Right lobe of liver (tissue), 6 donors: ENCODE measurements at regions not wholly inside any gene's neighbourhood (a gene's known extent, or its start where the extent isn't known, plus 50 kb on each side); places are given as distances from the start of the nearest gene placed in this dataset.

ENCODE experiments used
- ATAC-seq, 4 donors: fragments of 200-7000 bp; cut with Tn5 transposase; one replicate each; pipeline ENCODE4 v1.9.1; 2020; ENCODE audit warnings: mild to moderate bottlenecking in 4 of 4, moderate library complexity in 4 of 4
- DNase-seq, 3 donors: peaks; one replicate each; pipeline ENCODE4 v3.0.0-alpha.2; 2020
- H3K27ac ChIP-seq, 3 donors: fragments of 200-600 bp; one replicate each; pipeline ENCODE4 v1.8.0; 2022
- H3K27me3 ChIP-seq, 2 donors: fragments of 200-600 bp; one replicate each; pipeline ENCODE4 v1.8.0; 2022
- H3K36me3 ChIP-seq, 4 donors: fragments of 200-600 bp; sonication (generic) in 1 of 4; one replicate each; pipeline versions ENCODE4 v1.5.1 to v1.8.0; 2017 to 2022; ENCODE audit warnings: control low read depth in 1 of 4
- H3K4me1 ChIP-seq, 4 donors: fragments of 200-600 bp; sonication (generic) in 1 of 4; one replicate each; pipeline versions ENCODE4 v1.5.1 to v1.8.0; 2017 to 2022; ENCODE audit warnings: control low read depth in 1 of 4
- H3K4me3 ChIP-seq, 3 donors: fragments of 200-600 bp; one replicate each; pipeline ENCODE4 v1.8.0; 2022
- H3K9me3 ChIP-seq, 4 donors: fragments of 200-600 bp; sonication (generic) in 1 of 4; one replicate each; pipeline versions ENCODE4 v1.5.1 to v1.8.0; 2017 to 2022; ENCODE audit warnings: control low read depth in 1 of 4
- POLR2A ChIP-seq: fragments of 450-650 bp; IDR thresholded peaks from one replicate; pipeline ENCODE4 v1.6.1; 2017; ENCODE audit warnings: antibody characterized with exemption, mild to moderate bottlenecking
- WGBS: methylation state at CpG from one replicate; pipeline ENCODE4 v1.1.6; 2018; ENCODE audit warnings: low coverage, low lambda C conversion rate; ENCODE audit not compliant: insufficient coverage; ENCODE audit errors: missing lambda C conversion rate; 5-methylcytosine and 5-hydroxymethylcytosine counted together
- intact Hi-C, 2 donors: fragments of 100-400 bp; cut with DNase I; formaldehyde crosslinking; loops; one replicate each; pipeline versions ENCODE4 v1.11.2 to v1.14.1; 2022
- TF ChIP-seq, protein P1 (sequence below), 4 donors: fragments of 200-600 bp in 3 of 4; fragments of 450-650 bp in 1 of 4; IDR thresholded peaks; one replicate each; pipeline versions ENCODE4 v1.5.1 to v1.8.0; 2016 to 2022; ENCODE audit warnings: antibody characterized with exemption in 4 of 4, mild to moderate bottlenecking in 2 of 4
- donor health status: DM: no; HTN: yes; CAD: no.
- donor health status: DM: no; HTN: no; CAD: no.
- donor health status: DM: no; HTN: no; CAD: no.
- donor health status: DM: no; HTN: yes; CAD: no.
- donor health status: DM: no; HTN: yes; CAD: no.

DNA sequence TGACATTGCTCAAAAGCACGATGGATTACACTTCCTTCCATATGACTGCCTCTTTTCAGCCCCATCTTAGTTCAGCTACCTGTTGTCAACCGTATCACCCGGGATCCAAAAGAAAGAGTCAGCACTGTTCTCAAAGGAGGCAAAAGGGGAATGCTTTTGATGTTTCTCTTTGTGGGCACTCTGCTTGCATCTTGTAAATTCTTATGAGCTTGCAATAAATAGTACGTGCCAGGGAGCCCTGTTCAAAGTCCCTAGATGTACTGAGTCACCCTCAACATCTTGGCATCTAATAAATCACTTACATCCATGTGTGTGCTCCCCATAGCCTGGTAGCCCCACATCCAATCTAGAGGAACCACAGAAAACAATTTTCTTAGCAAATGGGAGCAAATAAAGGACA lies 256.9 kb downstream of the SUCLG1 start:
- WGBS: 63% methylated on average over 3 of the region's 4 CpGs
- no peak for TF ChIP-seq POLR2A
- TF ChIP-seq, protein P1, sequence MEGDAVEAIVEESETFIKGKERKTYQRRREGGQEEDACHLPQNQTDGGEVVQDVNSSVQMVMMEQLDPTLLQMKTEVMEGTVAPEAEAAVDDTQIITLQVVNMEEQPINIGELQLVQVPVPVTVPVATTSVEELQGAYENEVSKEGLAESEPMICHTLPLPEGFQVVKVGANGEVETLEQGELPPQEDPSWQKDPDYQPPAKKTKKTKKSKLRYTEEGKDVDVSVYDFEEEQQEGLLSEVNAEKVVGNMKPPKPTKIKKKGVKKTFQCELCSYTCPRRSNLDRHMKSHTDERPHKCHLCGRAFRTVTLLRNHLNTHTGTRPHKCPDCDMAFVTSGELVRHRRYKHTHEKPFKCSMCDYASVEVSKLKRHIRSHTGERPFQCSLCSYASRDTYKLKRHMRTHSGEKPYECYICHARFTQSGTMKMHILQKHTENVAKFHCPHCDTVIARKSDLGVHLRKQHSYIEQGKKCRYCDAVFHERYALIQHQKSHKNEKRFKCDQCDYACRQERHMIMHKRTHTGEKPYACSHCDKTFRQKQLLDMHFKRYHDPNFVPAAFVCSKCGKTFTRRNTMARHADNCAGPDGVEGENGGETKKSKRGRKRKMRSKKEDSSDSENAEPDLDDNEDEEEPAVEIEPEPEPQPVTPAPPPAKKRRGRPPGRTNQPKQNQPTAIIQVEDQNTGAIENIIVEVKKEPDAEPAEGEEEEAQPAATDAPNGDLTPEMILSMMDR (IDR thresholded peaks at IDR 0.05): no peak

DNA sequence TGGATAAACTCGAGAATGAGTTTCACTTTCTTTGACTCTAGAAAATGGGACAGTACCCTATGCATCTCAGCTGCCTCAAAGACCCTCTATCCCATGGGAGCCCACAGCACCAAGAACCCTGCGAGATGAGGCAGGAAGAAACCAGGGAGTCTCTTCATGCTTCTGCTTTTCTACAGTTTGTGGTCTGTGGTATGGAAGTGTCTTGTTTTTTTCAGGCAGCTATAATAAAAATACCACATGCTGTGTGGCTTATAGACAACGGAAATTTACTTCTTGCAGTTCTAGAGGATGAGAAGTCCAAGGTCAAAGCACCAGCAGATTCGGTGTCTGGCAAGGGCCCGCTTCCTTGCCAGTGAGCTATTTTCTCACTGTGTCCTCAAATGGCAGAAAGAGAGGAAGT lies 257.9 kb downstream of the SUCLG1 start:
- no peak for DNase-seq
- intact Hi-C loops: no loop called here
- ATAC-seq: no peak
- H3K9me3 ChIP-seq: no peaks in the 10 kb centered on the region
- TF ChIP-seq, protein P1 (IDR thresholded peaks at IDR 0.05): no peak
- no peak for TF ChIP-seq POLR2A
- H3K27ac ChIP-seq: no peak overlapping the region
- no peaks in the 10 kb centered on the region for H3K4me1 ChIP-seq
- H3K27me3 ChIP-seq: no peaks in the 10 kb centered on the region
- H3K36me3 ChIP-seq: no peaks in the 10 kb centered on the region
- no peak overlapping the region for H3K4me3 ChIP-seq
- WGBS: 48% methylated on average over 5 of the region's 5 CpGs

More for the DNA sequence above, 256.9 kb downstream of the SUCLG1 start:
- no peaks in the 10 kb centered on the region for H3K36me3 ChIP-seq
- H3K27ac ChIP-seq: no peak overlapping the region
- ATAC-seq: no peak
- intact Hi-C loops: no loop called here
- H3K9me3 ChIP-seq: no peaks in the 10 kb centered on the region
- DNase-seq: no peak
- H3K4me1 ChIP-seq: no peaks in the 10 kb centered on the region
- no peak overlapping the region for H3K4me3 ChIP-seq
- H3K27me3 ChIP-seq: no peaks in the 10 kb centered on the region

DNA sequence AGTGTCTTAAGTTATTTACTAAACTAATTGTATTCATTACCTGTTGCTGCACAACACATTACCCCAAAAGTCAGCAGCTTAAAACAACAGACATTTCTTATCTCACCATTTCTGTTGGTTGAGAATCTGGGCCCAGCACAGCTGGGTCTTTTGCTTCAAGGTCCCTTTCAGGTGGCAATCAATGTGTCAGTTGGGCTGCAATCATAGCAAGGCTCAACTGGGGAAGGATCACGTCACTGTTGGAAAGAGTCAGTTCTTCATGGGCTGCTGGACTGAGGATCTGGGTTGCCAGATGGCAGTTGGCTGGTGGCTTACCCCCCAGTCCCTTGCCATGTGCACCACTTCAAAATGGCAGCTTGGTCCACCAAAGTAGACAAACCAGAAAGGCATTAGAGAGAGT lies 261.2 kb downstream of the SUCLG1 start:
- intact Hi-C loops: no loop called here
- Histone ChIP-seq H3K4me3 (no peak overlapping the region), H3K9me3 (no peaks in the 10 kb centered on the region), H3K27ac (no peak overlapping the region), H3K4me1 (no peaks in the 10 kb centered on the region), H3K36me3 (no peaks in the 10 kb centered on the region), H3K27me3 (no peaks in the 10 kb centered on the region)
- WGBS: no CpG with 5 or more reads among the region's 1 CpG
- ATAC-seq (no peak), DNase-seq (no peak)
- TF ChIP-seq, protein P1 (IDR thresholded peaks at IDR 0.05): no peak
- no peak for TF ChIP-seq POLR2A

DNA sequence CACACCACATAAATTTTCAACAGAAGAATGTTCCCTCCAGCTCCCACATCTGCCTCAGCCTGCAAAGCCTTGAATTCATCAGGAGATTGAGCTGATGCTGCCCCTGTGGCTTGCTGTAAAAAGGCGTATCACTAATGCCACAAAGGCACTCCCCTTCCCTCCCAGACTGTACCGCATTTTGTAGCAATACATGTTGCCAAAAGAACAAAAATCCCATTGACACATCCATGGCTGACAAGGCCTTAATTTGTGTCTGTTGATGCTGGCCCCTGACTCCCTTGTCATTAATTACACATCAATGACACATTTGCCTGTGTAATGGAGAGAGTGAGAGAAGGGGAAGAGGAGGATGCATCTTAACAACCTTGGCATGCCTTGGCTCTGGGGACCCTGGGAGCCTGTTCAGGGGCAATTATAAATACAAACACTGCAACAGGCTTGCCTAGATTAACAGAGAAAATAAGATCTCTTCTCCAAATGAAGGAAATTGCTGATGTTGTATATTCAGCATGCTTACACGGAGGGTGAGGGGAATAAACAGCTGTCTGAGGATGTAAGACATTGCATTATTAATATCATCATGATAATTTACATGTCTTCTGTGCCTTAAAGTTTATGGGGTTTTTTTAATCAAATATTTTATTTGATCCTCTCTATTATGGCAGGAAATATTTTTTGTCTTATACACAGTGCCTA lies 264.0 kb downstream of the SUCLG1 start:
- intact Hi-C loops: no loop called here
- H3K27me3 ChIP-seq: no peaks in the 10 kb centered on the region
- no peaks in the 10 kb centered on the region for H3K9me3 ChIP-seq
- no peaks in the 10 kb centered on the region for H3K4me1 ChIP-seq
- no peak for DNase-seq
- no peaks in the 10 kb centered on the region for H3K36me3 ChIP-seq
- H3K27ac ChIP-seq: no peak overlapping the region
- no peak overlapping the region for H3K4me3 ChIP-seq
- no peak for TF ChIP-seq POLR2A
- TF ChIP-seq, protein P1 (IDR thresholded peaks at IDR 0.05): no peak
- ATAC-seq: no peak
- 63% methylated on average over 3 of the region's 3 CpGs for WGBS
